ENCODE measurements at regions not wholly inside any gene's neighbourhood (a gene's known extent, or its start where the extent isn't known, plus 50 kb on each side); places are given as distances from the start of the nearest gene placed in this dataset.

- no peak for DNase-seq
Measured at GRCh38 chr10:104577163-104577562, 63.9 kb upstream of the SORCS3 start.

GRCh38 chr10:104577861-104578521 is 63.1 kb upstream of the SORCS3 start:
- DNase-seq, result no peak

GRCh38 chr10:104578671-104579070 is 62.4 kb upstream of the SORCS3 start:
- DNase-seq, result no peak

- no peak for DNase-seq
Measured at GRCh38 chr10:104579136-104579535, 62.0 kb upstream of the SORCS3 start.

- no peak for DNase-seq
Measured at GRCh38 chr10:104580321-104580720, 60.8 kb upstream of the SORCS3 start.

GRCh38 chr10:104580774-104581675 is 60.1 kb upstream of the SORCS3 start:
- peak; percentile 16 to 70 (median 41) for DNase-seq

- DNase-seq, result no peak
Measured at GRCh38 chr10:104581884-104582601, 59.0 kb upstream of the SORCS3 start.

- no peak for DNase-seq
Measured at GRCh38 chr10:104582602-104582951, 58.5 kb upstream of the SORCS3 start.

- no peak for DNase-seq
Measured at GRCh38 chr10:104582966-104583365, 58.1 kb upstream of the SORCS3 start.

- DNase-seq, result no peak
Measured at GRCh38 chr10:104584541-104584940, 56.5 kb upstream of the SORCS3 start.

GRCh38 chr10:104587751-104588150 is 53.3 kb upstream of the SORCS3 start:
- no peak for DNase-seq

GRCh38 chr10:104589431-104589830 is 51.7 kb upstream of the SORCS3 start:
- DNase-seq, result no peak

GRCh38 chr10:104589871-104590270 is 51.2 kb upstream of the SORCS3 start:
- DNase-seq, result no peak

Data from T-helper 1 cell (primary cell).